ENCODE measurements at regions not wholly inside any gene's neighbourhood (a gene's known extent, or its start where the extent isn't known, plus 50 kb on each side); places are given as distances from the start of the nearest gene placed in this dataset.

DNA sequence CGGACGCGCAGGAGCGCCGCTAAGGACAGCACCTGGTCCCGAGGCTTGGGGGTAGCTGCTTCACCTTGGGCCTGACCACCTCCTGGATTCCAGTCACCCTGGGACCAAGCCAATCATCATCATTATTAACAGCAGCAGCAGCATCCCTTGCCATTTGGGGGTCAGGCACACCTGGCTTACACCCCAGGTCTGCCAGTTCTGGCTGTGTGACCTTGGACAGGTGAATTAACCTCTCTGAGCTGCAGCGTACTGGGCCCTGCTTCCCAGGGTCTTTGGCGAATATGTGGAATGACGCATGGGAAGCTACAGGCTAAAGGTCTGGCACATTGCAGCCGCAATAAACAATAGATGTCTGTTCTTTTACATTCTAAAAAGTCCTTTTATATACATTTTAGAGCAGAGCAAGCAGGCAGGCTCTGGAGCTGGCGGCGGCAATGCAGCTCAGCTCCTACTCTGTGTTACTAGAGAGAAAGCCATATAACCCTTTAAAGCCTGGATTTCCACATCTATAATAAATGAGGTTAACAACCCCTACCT lies 97.8 kb upstream of the CPLX2 start:
- TF ChIP-seq POLR2A (IDR thresholded peaks at IDR 0.05; ENCODE audit: low read length) (no peak), GATA1 (IDR thresholded peaks at IDR 0.05; ENCODE audit: low read depth, low read length) (no peak)
